Duodenal mucosa (tissue), 2 donors: ENCODE measurements at regions not wholly inside any gene's neighbourhood (a gene's known extent, or its start where the extent isn't known, plus 50 kb on each side); places are given as distances from the start of the nearest gene placed in this dataset.
"Not testable (repeated sequence)": the region's sequence is repeated elsewhere in the genome, so short reads cannot be mapped to it uniquely, and the experiment has no call there.

Experiments
- H3K27ac ChIP-seq: one replicate; pipeline ENCODE4 v1.7.0; 2013; ENCODE audit warnings: low read depth, low read length
- H3K27me3 ChIP-seq, 2 donors: one replicate each; pipeline ENCODE4 v1.7.0; 2013; ENCODE audit warnings: low read length in 2 of 2, control low read depth in 1 of 2; ENCODE audit not compliant: insufficient read depth in 2 of 2, control insufficient read depth in 1 of 2
- H3K36me3 ChIP-seq, 2 donors: one replicate each; pipeline ENCODE4 v1.7.0; 2013; ENCODE audit warnings: low read length in 2 of 2, control low read depth in 1 of 2; ENCODE audit not compliant: insufficient read depth in 2 of 2, control insufficient read depth in 1 of 2
- H3K4me1 ChIP-seq, 2 donors: one replicate each; pipeline ENCODE4 v1.7.0; 2013; ENCODE audit warnings: low read length in 2 of 2, control low read depth in 1 of 2; ENCODE audit not compliant: insufficient read depth in 2 of 2, control insufficient read depth in 1 of 2
- H3K4me3 ChIP-seq, 2 donors: one replicate each; pipeline ENCODE4 v1.7.0; 2013; ENCODE audit warnings: low read length in 2 of 2, low read depth in 1 of 2
- H3K9ac ChIP-seq, 2 donors: one replicate each; pipeline ENCODE4 v1.7.0; 2013; ENCODE audit warnings: low read length in 2 of 2, low read depth in 1 of 2
- H3K9me3 ChIP-seq, 2 donors: one replicate each; pipeline ENCODE4 v1.7.0; 2013; ENCODE audit warnings: low read length in 2 of 2, control low read depth in 1 of 2; ENCODE audit not compliant: control insufficient read depth in 1 of 2

DNA sequence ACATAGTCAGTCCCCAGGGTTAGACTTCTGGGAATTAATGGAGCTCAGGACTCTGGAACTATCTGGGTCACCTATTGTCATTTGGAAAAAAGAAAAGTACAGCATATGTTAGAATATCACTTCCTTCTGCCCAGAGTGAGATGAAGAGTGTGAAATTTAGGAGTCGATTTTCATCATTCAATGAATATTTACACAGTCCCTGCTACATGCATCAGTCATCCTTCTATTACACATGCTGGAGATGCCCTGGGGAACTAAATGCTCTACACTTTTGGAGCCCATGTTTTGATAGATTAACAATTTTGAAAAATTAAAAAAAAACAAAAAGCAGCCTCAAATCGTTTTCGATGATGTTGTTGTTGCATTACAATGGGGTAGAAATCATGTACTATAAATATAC lies 315.4 kb downstream of the ALDH8A1 start:
- peaks cover 0 to 17% of the 10 kb centered on the region in 2 donors for H3K4me1 ChIP-seq
- H3K9ac ChIP-seq = no peak overlapping the region

DNA sequence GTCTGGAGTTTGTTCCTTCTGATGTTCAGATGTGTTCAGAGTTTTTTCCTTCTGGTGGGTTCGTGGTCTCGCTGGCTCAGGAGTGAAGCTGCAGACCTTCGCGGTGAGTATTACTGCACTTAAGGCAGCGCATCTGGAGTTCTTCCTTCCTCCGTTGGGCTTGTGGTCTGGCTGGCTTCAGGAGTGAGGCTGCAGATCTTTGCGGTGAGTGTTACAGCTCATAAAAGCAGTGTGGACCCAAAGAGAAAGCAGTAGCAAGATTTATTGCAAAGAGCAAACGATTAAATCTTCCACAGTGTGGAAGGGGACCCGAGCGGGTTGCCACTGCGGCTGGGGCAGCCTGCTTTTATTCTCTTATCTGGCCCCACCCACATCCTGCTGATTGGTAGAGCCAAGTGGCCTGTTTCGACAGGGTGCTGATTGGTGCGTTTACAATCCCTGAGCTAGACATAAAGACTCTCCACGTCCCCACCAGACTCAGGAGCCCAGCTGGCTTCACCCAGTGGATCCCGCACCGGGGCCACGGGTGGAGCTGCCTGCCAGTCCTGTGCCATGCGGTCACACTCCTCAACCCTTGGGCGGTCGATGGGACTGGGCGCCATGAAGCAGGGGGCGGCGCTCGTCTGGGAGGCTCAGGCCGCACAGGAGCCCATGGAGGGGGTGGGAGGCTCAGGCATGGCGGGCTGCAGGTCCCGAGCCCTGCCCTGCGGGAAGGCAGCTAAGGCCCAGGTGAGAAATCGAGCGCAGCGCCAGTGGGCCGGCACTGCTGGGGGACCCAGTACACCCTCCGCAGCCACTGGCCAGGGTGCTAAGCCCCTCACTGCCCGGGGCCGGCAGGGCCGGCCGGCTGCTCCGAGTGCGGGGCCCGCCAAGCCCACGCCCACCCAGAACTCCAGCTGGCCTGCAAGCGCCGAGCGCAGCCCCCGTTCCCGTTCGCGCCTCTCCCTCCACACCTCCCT lies 315.3 kb upstream of the SGK1 start:
- H3K27ac ChIP-seq, H3K27me3 ChIP-seq, H3K36me3 ChIP-seq, H3K9me3 ChIP-seq, H3K4me3 ChIP-seq, H3K9ac ChIP-seq: not testable (repeated sequence)
- H3K4me1 ChIP-seq = peaks cover 0 to 15% of the 10 kb centered on the region in 2 donors

More for the DNA sequence above, 315.4 kb downstream of the ALDH8A1 start:
- H3K9me3 ChIP-seq = no peaks in the 10 kb centered on the region
- H3K27ac ChIP-seq = no peak overlapping the region
- H3K4me3 ChIP-seq = no peak overlapping the region
- H3K27me3 ChIP-seq = no peaks in the 10 kb centered on the region
- no peaks in the 10 kb centered on the region for H3K36me3 ChIP-seq

DNA sequence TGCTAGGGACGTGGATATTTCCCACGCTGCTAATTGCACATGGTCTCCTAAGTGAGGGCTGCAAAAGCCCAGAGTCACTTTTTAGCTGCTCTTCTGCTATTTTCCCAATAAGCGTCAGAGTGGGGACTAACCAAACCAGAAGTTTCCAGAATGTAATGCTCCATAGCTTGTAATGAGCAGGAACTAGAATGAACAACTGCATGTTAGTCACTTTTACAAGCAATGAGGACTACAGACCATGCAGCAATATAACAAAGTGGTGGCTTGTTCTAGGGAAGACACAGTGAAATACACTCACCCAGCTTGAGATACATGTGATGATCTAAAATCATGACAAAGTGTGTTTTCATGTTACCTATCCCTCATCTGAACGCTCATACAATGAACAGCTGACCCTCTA lies 314.1 kb upstream of the SGK1 start:
- no peaks in the 10 kb centered on the region for H3K27me3 ChIP-seq
- H3K4me3 ChIP-seq = no peak overlapping the region
- H3K27ac ChIP-seq = no peak overlapping the region
- peaks cover 0 to 15% of the 10 kb centered on the region in 2 donors for H3K4me1 ChIP-seq
- no peak overlapping the region for H3K9ac ChIP-seq
- H3K36me3 ChIP-seq = no peaks in the 10 kb centered on the region
- no peaks in the 10 kb centered on the region for H3K9me3 ChIP-seq

DNA sequence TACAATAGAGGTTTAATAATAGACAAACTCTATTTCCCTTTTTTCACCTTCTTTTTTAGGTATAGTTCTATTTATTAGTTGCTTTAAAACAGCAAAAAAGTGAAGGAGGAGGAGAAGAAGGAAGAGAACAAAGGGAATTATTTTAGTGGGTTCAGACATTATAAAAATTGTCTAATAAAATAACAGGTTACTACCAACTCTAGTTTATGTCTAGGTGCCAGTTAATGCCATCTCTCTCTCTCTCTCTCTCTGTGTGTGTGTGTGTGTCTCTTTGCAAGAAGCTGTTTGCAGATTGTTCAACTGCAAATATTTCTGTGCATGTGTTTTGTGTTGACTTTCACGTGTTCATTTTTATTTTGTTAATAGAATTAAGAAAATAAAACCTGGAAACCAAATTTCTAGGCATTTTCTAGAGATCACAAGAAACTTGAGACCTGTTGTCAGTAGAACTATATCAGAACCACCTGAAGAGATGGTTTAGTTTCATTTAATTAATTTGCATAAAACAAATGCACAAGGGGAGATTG lies 313.5 kb upstream of the SGK1 start:
- no peaks in the 10 kb centered on the region for H3K27me3 ChIP-seq
- no peaks in the 10 kb centered on the region for H3K36me3 ChIP-seq
- no peak overlapping the region for H3K4me3 ChIP-seq
- H3K9ac ChIP-seq = no peak overlapping the region
- H3K27ac ChIP-seq = no peak overlapping the region
- H3K9me3 ChIP-seq = no peaks in the 10 kb centered on the region
- peaks cover 0 to 15% of the 10 kb centered on the region in 2 donors for H3K4me1 ChIP-seq

DNA sequence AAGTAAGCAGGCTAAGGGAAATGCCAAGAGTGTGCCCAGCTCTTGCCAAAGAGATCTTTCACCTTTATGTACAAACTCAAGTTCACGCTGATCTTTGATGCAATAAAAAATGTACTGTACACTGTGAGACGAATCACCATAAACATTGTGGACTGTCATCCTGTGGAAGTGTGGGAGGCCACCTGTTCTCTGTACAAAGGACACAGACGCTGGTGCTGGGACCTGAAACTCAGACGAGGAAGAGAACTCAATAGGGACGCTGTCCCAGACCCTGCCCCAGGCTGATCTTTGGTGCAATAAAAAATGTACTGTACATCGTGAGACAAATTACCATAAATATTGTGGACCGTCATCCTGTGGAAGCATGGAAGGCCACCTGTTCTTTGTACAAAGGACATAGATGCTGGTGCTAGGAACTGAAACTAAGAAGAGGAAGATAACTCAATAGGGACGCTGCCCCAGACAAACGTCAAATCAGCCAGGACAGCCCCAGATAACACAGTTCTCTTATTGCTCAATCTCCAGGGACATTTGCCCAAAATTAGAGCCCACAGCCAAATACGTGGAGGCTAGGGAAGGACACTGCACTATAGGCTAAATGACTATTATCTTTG lies 312.7 kb upstream of the SGK1 start:
- H3K27me3 ChIP-seq = no peaks in the 10 kb centered on the region
- H3K4me1 ChIP-seq = peaks cover 0 to 15% of the 10 kb centered on the region in 2 donors
- no peaks in the 10 kb centered on the region for H3K9me3 ChIP-seq
- no peak overlapping the region for H3K27ac ChIP-seq
- peak overlapping the region; percentile 4 to 18 for H3K4me3 ChIP-seq
- no peaks in the 10 kb centered on the region for H3K36me3 ChIP-seq
- H3K9ac ChIP-seq = no peak overlapping the region

DNA sequence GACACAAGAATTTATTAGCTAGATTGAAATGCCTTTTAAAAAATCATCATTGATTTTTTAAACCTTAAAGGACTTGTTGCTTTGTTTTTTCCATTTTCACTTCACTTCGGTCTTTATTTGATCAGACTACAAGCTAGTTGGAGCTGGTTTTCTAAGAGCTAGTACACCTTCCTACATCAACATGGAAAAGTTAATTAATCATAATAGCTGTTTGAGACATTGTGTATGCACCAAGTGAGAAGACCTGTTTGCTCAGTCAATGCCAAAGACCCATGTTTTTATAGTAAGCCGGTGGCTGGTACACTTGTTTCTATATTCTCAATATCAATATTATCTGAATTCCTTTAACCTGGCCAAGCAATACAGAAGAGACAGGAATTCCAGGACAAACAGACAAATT lies 310.2 kb upstream of the SGK1 start:
- Histone ChIP-seq H3K4me3 (no peak overlapping the region), H3K36me3 (no peaks in the 10 kb centered on the region), H3K4me1 (peaks cover 0 to 15% of the 10 kb centered on the region in 2 donors), H3K9me3 (no peaks in the 10 kb centered on the region), H3K27me3 (no peaks in the 10 kb centered on the region), H3K27ac (no peak overlapping the region), H3K9ac (no peak overlapping the region)

DNA sequence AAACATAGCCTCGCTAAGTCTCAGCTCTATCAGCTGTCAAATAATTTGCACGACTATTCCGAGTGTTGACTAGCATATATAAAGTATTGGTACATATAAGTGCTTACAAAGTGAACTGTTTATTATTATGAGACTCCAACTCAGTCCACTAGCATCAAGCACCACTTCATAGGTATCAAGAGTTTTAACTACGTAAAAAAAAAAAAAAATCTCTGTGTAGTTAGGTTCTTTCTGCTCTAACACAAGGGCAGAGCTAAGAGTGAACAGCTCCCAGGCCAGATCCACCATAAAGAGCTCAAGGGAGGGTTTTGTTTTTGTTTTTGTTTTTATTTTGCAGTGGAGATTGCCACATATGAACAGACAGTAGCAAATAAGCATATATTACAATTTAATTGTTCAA lies 309.8 kb upstream of the SGK1 start:
- Histone ChIP-seq H3K27me3 (no peaks in the 10 kb centered on the region), H3K27ac (no peak overlapping the region), H3K9me3 (no peaks in the 10 kb centered on the region), H3K4me3 (no peak overlapping the region), H3K9ac (no peak overlapping the region), H3K4me1 (peaks cover 0 to 15% of the 10 kb centered on the region in 2 donors), H3K36me3 (no peaks in the 10 kb centered on the region)

DNA sequence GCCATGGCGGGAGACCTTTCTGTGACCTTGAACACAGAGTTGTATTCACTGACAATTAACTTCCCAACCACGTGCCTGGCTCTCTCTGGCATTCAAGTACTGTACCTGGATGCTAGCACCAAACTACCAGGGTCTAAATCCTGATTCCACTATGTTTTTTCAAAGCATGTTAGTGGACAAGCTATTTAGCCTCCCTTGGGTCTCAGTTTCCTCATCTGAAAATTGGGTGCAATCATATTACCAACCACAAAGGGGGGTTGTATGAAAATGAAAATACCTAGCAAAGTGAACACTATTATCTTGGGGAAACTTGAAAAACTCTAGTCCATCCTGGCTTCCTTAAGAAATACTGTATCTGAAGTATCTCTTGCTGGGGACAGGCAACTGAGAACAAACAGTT lies 308.7 kb upstream of the SGK1 start:
- H3K27me3 ChIP-seq = no peaks in the 10 kb centered on the region
- H3K9ac ChIP-seq = no peak overlapping the region
- no peaks in the 10 kb centered on the region for H3K9me3 ChIP-seq
- no peak overlapping the region for H3K27ac ChIP-seq
- H3K36me3 ChIP-seq = no peaks in the 10 kb centered on the region
- no peak overlapping the region for H3K4me3 ChIP-seq
- peaks cover 0 to 15% of the 10 kb centered on the region in 2 donors for H3K4me1 ChIP-seq

DNA sequence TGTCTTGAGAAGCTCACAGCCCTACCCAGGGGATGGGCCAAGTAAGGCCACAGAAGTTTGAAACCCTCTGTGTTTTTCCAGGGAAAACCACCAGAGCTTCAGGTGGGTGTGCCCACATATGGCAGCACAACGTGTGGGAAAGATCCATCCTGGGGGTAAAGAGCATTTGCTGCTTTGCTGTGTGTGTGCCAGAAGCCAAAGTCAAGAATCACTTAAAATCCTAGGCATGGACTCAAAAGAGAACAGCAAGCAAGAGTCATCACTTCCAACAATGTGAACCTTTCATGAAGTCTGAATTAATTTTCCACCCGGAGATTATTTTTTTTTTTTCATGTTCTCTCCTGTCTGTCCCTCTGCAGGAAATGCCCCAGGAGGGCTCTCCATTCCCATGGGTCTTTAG lies 308.2 kb upstream of the SGK1 start:
- no peak overlapping the region for H3K4me3 ChIP-seq
- no peaks in the 10 kb centered on the region for H3K27me3 ChIP-seq
- H3K27ac ChIP-seq = no peak overlapping the region
- no peak overlapping the region for H3K9ac ChIP-seq
- no peaks in the 10 kb centered on the region for H3K36me3 ChIP-seq
- no peaks in the 10 kb centered on the region for H3K9me3 ChIP-seq
- peaks cover 0 to 12% of the 10 kb centered on the region in 2 donors for H3K4me1 ChIP-seq

DNA sequence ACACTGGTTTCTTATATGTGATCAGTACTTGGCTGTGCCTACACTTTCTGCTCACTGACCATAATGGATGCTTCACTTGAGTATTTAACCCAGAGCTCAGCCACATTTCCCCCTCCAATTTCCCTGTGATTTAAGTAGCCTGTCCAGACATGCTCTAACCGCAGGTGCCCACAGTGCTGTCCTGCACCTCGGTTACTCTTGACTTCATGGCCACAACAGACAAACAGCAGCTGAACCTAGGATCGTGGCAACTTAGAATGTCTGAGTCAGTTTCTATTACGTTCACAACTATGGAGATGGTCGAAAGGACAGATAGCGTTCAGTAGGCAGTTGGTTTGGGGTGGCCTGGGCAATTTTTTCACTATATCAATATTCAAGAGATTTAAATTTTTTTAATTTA lies 306.9 kb upstream of the SGK1 start:
- Histone ChIP-seq H3K9ac (no peak overlapping the region), H3K27ac (no peak overlapping the region), H3K4me1 (no peaks in the 10 kb centered on the region), H3K4me3 (no peak overlapping the region), H3K36me3 (no peaks in the 10 kb centered on the region), H3K9me3 (no peaks in the 10 kb centered on the region), H3K27me3 (no peaks in the 10 kb centered on the region)
